ENCODE measurements at regions not wholly inside any gene's neighbourhood (a gene's known extent, or its start where the extent isn't known, plus 50 kb on each side); places are given as distances from the start of the nearest gene placed in this dataset.

- TF ChIP-seq EZH2 (IDR thresholded peaks at IDR 0.05; ENCODE audit: borderline replicate concordance, low read length) (no peak), CTCF (IDR thresholded peaks at IDR 0.05; ENCODE audit: low read length) (no peak)
Measured at GRCh38 chr1:172811694-172812093, 152.8 kb downstream of the FASLG start.
